Caco-2 (cell line): ENCODE measurements at regions not wholly inside any gene's neighbourhood (a gene's known extent, or its start where the extent isn't known, plus 50 kb on each side); places are given as distances from the start of the nearest gene placed in this dataset.

Experiments
- BruUV-seq: library from RNA; stranded (reverse); fragments of 400-500 nt; replicated peaks from 2 replicates; lab custom pipeline; 2021; lab: Mats Ljungman, UMichigan
- CTCF ChIA-PET: fragments of 300-600 bp; sonication (Branson Sonifier 250); formaldehyde crosslinking; loops from one replicate; lab custom pipeline; 2022; ENCODE audit warnings: antibody characterized with exemption; lab: Charles Lee
- POLR2A ChIA-PET: fragments of 300-600 bp; sonication (Branson Sonifier 250); formaldehyde crosslinking; loops from one replicate; lab custom pipeline; 2022; ENCODE audit warnings: antibody characterized with exemption; lab: Charles Lee
- DNase-seq, 2 experiments: peaks; one replicate each; pipeline versions ENCODE4 v3.0.0 to v3.0.0-alpha.2; 2020 to 2022
- H3K27me3 ChIP-seq: replicated peaks from 2 replicates; pipeline ENCODE4 v1.6.0; 2011; ENCODE audit warnings: low read length; ENCODE audit not compliant: control insufficient read depth, insufficient read depth
- H3K36me3 ChIP-seq: 2 replicates; pipeline ENCODE4 v1.5.1; 2011; ENCODE audit warnings: low read length; ENCODE audit not compliant: control insufficient read depth, insufficient read depth
- H3K4me1 ChIP-seq: fragments of 250-450 bp; sonication (Bioruptor Pico); 2 replicates; pipeline ENCODE4 v1.5.1; 2020; ENCODE audit warnings: mild to moderate bottlenecking
- H3K4me3 ChIP-seq: 2 replicates; pipeline ENCODE4 v1.5.1; 2011; ENCODE audit warnings: low read depth, mild to moderate bottlenecking, control low read depth, low read length
- H3K9me3 ChIP-seq: fragments of 250-450 bp; sonication (Bioruptor Pico); 2 replicates; pipeline ENCODE4 v1.5.1; 2020; ENCODE audit warnings: mild to moderate bottlenecking, moderate library complexity
- H3K27ac Mint-ChIP-seq: one replicate; pipeline ENCODE4 v1.8.0; 2022; ENCODE audit warnings: mixed read lengths; ENCODE audit not compliant: unreplicated experiment
- H3K27me3 Mint-ChIP-seq: one replicate; pipeline ENCODE4 v1.8.0; 2022; ENCODE audit warnings: mixed read lengths; ENCODE audit not compliant: insufficient read depth, unreplicated experiment
- H3K36me3 Mint-ChIP-seq: one replicate; pipeline ENCODE4 v1.8.0; 2022; ENCODE audit warnings: mild to moderate bottlenecking, mixed read lengths; ENCODE audit not compliant: insufficient read depth, unreplicated experiment
- H3K4me1 Mint-ChIP-seq: one replicate; pipeline ENCODE4 v1.8.0; 2022; ENCODE audit warnings: low read depth, mixed read lengths; ENCODE audit not compliant: unreplicated experiment
- H3K4me3 Mint-ChIP-seq: one replicate; pipeline ENCODE4 v1.8.0; 2022; ENCODE audit warnings: mild to moderate bottlenecking, moderate library complexity, mixed read lengths; ENCODE audit not compliant: unreplicated experiment
- H3K9me3 Mint-ChIP-seq: one replicate; pipeline ENCODE4 v1.8.0; 2022; ENCODE audit warnings: mixed read lengths; ENCODE audit not compliant: unreplicated experiment
- intact Hi-C: fragments of 100-400 bp; cut with micrococcal nuclease; formaldehyde crosslinking; loops from one replicate; pipeline ENCODE4 v1.10.0; 2022; ENCODE audit not compliant: unreplicated experiment
- TF ChIP-seq, protein P1 (sequence below), 2 experiments: fragments of 200-600 bp in 1 of 2; IDR thresholded peaks; 1 replicate in 1 of 2; 2 replicates in 1 of 2; pipeline versions ENCODE4 v1.5.1 to v1.8.0; 2011 to 2022; ENCODE audit warnings: antibody characterized with exemption in 1 of 2, control low read depth in 1 of 2, inconsistent platforms in 1 of 2, low read depth in 1 of 2, low read length in 1 of 2, mild to moderate bottlenecking in 1 of 2, moderate library complexity in 1 of 2; ENCODE audit not compliant: insufficient read depth in 1 of 2, severe bottlenecking in 1 of 2, unreplicated experiment in 1 of 2

DNA sequence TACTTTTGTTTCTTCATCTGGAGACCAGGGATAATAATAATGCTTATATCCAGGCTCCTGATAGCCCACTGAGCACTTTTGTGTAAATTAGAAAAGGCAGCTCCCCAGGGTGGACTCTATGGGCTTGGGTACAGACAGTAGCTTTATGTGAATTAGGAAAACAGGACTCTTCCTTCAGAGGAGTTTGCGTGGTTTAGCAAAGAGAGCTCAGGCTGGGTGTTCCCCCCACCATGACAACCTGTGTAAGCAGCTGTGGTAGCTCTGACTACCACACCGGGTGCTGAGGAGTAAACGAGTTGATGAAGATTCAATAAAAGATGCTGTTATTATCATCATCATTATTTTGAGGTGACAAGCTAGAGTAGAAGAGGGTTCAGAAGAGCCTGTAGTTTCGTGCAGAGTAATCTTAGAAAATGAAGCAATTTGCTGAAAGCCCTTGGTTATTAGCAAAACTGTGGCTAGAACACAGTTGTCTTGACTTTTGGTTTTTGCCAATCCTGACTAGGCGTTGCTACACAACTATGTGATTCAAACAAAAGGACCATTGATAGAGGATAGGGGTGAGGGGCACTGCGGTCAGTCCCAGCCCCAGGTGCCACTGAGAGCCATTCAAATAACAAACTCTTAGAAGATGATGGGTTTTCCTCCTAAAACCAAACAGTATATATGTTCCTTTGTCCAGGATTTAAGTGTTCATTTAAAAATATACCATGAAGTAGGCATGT lies 60.6 kb upstream of the LIMCH1 start:
- no TSS peak for BruUV-seq
- CTCF ChIA-PET = no interaction called here
- Mint-ChIP-seq H3K4me1 (peaks cover 5% of the 10 kb centered on the region), H3K36me3 (no peaks in the 10 kb centered on the region), H3K27ac (no peak overlapping the region), H3K27me3 (no peaks in the 10 kb centered on the region), H3K4me3 (no peak overlapping the region), H3K9me3 (no peaks in the 10 kb centered on the region)
- POLR2A ChIA-PET = no interaction called here
- no peaks in the 10 kb centered on the region for H3K9me3 ChIP-seq
- peaks cover 5% of the 10 kb centered on the region for H3K4me1 ChIP-seq
- H3K4me3 ChIP-seq = no peak overlapping the region
- TF ChIP-seq, protein P1, sequence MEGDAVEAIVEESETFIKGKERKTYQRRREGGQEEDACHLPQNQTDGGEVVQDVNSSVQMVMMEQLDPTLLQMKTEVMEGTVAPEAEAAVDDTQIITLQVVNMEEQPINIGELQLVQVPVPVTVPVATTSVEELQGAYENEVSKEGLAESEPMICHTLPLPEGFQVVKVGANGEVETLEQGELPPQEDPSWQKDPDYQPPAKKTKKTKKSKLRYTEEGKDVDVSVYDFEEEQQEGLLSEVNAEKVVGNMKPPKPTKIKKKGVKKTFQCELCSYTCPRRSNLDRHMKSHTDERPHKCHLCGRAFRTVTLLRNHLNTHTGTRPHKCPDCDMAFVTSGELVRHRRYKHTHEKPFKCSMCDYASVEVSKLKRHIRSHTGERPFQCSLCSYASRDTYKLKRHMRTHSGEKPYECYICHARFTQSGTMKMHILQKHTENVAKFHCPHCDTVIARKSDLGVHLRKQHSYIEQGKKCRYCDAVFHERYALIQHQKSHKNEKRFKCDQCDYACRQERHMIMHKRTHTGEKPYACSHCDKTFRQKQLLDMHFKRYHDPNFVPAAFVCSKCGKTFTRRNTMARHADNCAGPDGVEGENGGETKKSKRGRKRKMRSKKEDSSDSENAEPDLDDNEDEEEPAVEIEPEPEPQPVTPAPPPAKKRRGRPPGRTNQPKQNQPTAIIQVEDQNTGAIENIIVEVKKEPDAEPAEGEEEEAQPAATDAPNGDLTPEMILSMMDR (IDR thresholded peaks at IDR 0.05; ENCODE audit: insufficient read depth in 1 of 2, low read depth in 1 of 2, low read length in 1 of 2, severe bottlenecking in 1 of 2, unreplicated experiment in 1 of 2) = no peak
- no peak for DNase-seq
- no peaks in the 10 kb centered on the region for H3K36me3 ChIP-seq
- intact Hi-C loops = loop anchor here (1.0 kb wide), 1 partner anchor 196 kb away; no protein-coding TSS in a partner anchor
- H3K27me3 ChIP-seq = no peaks in the 10 kb centered on the region

DNA sequence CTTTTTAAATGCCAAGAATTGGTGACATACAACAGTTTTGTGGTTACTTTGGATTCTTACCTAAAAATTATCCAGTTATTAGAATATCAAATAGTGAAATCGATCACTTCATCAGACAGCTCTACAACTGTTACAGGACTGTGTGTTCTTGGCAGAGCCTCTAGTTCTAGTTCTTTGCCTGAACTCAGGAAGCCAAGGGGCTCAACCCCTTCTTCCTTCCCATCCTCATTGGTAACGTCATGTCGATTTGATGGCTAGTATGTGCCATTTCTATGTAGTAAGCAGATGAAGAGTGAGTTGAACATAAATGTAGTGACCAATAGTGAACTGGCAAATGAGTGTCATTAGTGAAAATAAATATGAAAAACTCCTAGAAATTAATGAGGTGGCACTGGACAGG lies 59.4 kb upstream of the LIMCH1 start:
- Mint-ChIP-seq H3K27me3 (no peaks in the 10 kb centered on the region), H3K27ac (no peak overlapping the region), H3K4me3 (no peak overlapping the region), H3K4me1 (peaks cover 2% of the 10 kb centered on the region), H3K36me3 (no peaks in the 10 kb centered on the region), H3K9me3 (no peaks in the 10 kb centered on the region)
- Histone ChIP-seq H3K4me3 (no peak overlapping the region), H3K9me3 (no peaks in the 10 kb centered on the region), H3K36me3 (no peaks in the 10 kb centered on the region), H3K27me3 (no peaks in the 10 kb centered on the region), H3K4me1 (peaks cover 14% of the 10 kb centered on the region)
- ChIA-PET POLR2A (no interaction called here), CTCF (no interaction called here)
- no TSS peak for BruUV-seq
- TF ChIP-seq, protein P1 (IDR thresholded peaks at IDR 0.05; ENCODE audit: insufficient read depth in 1 of 2, low read depth in 1 of 2, low read length in 1 of 2, severe bottlenecking in 1 of 2, unreplicated experiment in 1 of 2) = no peak
- intact Hi-C loops = no loop called here
- no peak for DNase-seq

DNA sequence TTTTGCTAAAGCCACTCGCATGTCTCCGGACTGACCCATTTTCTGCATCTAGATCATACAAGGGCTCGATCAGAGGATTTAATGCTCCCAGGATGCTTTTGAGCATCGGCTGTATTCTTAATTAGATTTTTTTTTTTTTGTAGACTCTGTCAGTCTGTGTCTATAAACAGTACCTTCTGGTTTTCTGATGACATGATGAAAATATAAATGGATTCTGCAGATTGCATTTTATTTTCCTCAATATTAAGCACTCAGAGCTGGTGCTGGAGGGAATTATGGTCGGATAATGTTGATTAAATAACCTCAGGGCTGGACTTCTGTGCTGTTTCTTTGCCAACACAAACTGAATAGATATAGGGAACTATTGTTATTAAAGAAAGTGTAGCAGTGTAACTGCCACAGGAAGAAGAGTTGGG lies 57.1 kb upstream of the LIMCH1 start:
- no peaks in the 10 kb centered on the region for H3K27me3 ChIP-seq
- no peaks in the 10 kb centered on the region for H3K9me3 ChIP-seq
- H3K4me3 Mint-ChIP-seq = no peak overlapping the region
- H3K36me3 Mint-ChIP-seq = no peaks in the 10 kb centered on the region
- no peak overlapping the region for H3K27ac Mint-ChIP-seq
- H3K36me3 ChIP-seq = no peaks in the 10 kb centered on the region
- peaks cover 25% of the 10 kb centered on the region for H3K4me1 ChIP-seq
- intact Hi-C loops = no loop called here
- TF ChIP-seq, protein P1 (IDR thresholded peaks at IDR 0.05; ENCODE audit: insufficient read depth in 1 of 2, low read depth in 1 of 2, low read length in 1 of 2, severe bottlenecking in 1 of 2, unreplicated experiment in 1 of 2) = no peak
- no peaks in the 10 kb centered on the region for H3K27me3 Mint-ChIP-seq
- no TSS peak for BruUV-seq
- POLR2A ChIA-PET = no interaction called here
- H3K9me3 Mint-ChIP-seq = no peaks in the 10 kb centered on the region
- no peak for DNase-seq
- no peak overlapping the region for H3K4me3 ChIP-seq
- peaks cover 7% of the 10 kb centered on the region for H3K4me1 Mint-ChIP-seq
- CTCF ChIA-PET = no interaction called here
